Activated CD4-positive, alpha-beta memory T cell treated with anti-CD3 and anti-CD28 coated beads for 36 hours (primary cell): ENCODE measurements at regions not wholly inside any gene's neighbourhood (a gene's known extent, or its start where the extent isn't known, plus 50 kb on each side); places are given as distances from the start of the nearest gene placed in this dataset.
A peak's percentile ranks its signal among the peaks of the same experiment; 100 is the strongest.
"Not testable (repeated sequence)": the region's sequence is repeated elsewhere in the genome, so short reads cannot be mapped to it uniquely, and the experiment has no call there.

Source experiments
- CTCF ChIA-PET: fragments of 350-600 bp; sonication (Branson Sonifier 250); formaldehyde crosslinking; loops from one replicate; lab custom pipeline; 2021; ENCODE audit warnings: antibody characterized with exemption, inconsistent platforms; lab: Charles Lee
- POLR2A ChIA-PET: fragments of 350-600 bp; sonication (Branson Sonifier 250); formaldehyde crosslinking; loops from one replicate; lab custom pipeline; 2021; ENCODE audit warnings: antibody characterized with exemption; lab: Charles Lee
- DNase-seq: peaks from one replicate; pipeline ENCODE4 v3.0.0-alpha.2; 2020
- H3K27ac Mint-ChIP-seq: one replicate; pipeline ENCODE4 v1.8.0; 2021; ENCODE audit warnings: mixed read lengths
- H3K27me3 Mint-ChIP-seq: one replicate; pipeline ENCODE4 v1.8.0; 2021; ENCODE audit warnings: mixed read lengths
- H3K36me3 Mint-ChIP-seq: one replicate; pipeline ENCODE4 v1.8.0; 2021; ENCODE audit warnings: mixed read lengths
- H3K4me1 Mint-ChIP-seq: one replicate; pipeline ENCODE4 v1.8.0; 2021; ENCODE audit warnings: low read depth, mixed read lengths
- H3K4me3 Mint-ChIP-seq: one replicate; pipeline ENCODE4 v1.8.0; 2021; ENCODE audit warnings: mild to moderate bottlenecking, mixed read lengths
- H3K9me3 Mint-ChIP-seq: one replicate; pipeline ENCODE4 v1.8.0; 2021; ENCODE audit warnings: mixed read lengths
- intact Hi-C: fragments of 100-400 bp; cut with micrococcal nuclease; formaldehyde crosslinking; loops from one replicate; pipeline ENCODE4 v1.15.1; 2023

DNA sequence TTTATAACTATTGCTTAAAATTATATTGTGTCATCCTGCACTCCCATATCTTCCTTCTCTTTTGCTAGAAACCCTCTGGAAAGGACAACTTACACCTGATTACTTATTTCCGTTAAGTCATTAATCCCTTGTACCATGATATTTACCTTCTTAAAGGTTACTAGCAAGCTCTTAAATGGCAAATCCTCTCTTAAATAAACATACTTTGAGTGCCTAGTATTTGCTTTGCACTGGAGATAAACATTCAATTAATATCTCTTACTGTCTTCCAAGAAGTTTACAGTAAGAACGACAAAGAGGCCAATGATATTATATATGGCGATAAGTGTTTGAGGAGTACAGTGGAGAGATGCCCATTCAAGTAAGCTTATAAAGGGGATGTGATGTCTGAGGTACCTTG lies 278.3 kb downstream of the HGF start:
- ChIA-PET CTCF (interaction anchor here (2.0 kb wide), 1 partner anchor 8 kb away, joined by 5 read pairs; no protein-coding TSS in a partner anchor), POLR2A (no interaction called here)
- H3K36me3 Mint-ChIP-seq = no peaks in the 10 kb centered on the region
- H3K4me3 Mint-ChIP-seq = no peak overlapping the region
- no peak for DNase-seq
- H3K27me3 Mint-ChIP-seq = no peaks in the 10 kb centered on the region
- intact Hi-C loops = no loop called here
- H3K4me1 Mint-ChIP-seq = no peaks in the 10 kb centered on the region
- H3K27ac Mint-ChIP-seq = no peak overlapping the region
- no peaks in the 10 kb centered on the region for H3K9me3 Mint-ChIP-seq

DNA sequence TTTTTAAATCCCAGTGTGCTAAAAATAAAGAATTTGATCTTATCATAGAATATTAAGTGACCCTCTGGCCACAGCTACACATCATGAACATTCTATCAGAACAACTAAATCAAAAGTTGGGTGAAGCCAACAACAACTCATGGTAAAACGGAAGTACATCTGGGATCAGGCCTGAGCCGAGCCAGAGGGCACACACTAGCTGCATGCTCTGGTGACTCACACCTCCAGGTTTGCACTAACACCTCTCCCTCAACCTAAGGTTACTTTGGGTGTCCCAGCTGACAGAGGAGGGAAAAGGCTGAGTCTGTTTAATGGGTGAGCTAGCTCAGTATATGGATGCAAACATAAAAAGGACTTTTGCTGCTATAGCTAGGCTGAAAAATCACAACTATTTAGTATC lies 281.6 kb downstream of the HGF start:
- CTCF ChIA-PET = no interaction called here
- no peaks in the 10 kb centered on the region for H3K9me3 Mint-ChIP-seq
- no peak for DNase-seq
- intact Hi-C loops = no loop called here
- H3K4me1 Mint-ChIP-seq = no peaks in the 10 kb centered on the region
- no peaks in the 10 kb centered on the region for H3K36me3 Mint-ChIP-seq
- POLR2A ChIA-PET = no interaction called here
- no peak overlapping the region for H3K27ac Mint-ChIP-seq
- no peak overlapping the region for H3K4me3 Mint-ChIP-seq
- H3K27me3 Mint-ChIP-seq = no peaks in the 10 kb centered on the region

DNA sequence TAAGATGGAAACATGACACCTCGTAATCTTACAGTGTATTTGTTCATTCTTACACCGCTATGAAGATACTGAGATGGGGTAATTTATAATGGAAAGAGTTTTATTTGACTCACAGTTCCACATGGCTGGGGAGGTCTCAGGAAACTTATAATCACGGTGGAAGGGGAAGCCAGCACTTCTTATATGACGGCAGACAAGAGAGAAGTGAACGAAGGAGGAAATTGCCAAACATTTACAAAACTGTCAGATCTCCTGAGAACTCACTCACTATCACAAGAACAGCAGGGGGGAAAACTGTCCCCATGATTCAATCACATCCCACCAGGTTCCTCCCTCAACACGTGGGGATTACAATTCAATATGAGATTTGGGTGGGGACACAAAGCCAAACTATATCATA lies 282.3 kb downstream of the HGF start:
- POLR2A ChIA-PET = no interaction called here
- no peaks in the 10 kb centered on the region for H3K9me3 Mint-ChIP-seq
- intact Hi-C loops = no loop called here

DNA sequence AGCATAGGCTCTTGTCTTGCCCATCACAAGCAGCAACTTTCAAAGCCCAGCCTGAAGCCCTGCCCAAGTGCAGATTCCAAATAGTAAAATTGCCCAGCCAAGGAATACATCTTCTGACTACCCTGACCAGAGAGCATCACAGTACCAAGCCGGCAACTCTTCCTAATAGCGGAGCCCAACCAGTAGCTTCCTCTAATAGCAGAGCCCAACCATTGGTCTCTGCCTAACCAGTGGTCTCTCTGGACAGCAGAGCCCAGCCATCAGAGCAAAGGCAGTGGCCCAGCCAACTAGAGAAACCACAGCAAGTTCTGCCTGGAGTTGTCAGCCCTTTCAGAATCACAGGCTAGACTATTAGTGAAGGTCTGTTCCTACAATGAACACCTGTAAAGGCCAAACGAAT lies 285.6 kb downstream of the HGF start:
- ChIA-PET POLR2A (no interaction called here), CTCF (interaction anchor here (2.0 kb wide), 1 partner anchor 8 kb away, joined by 5 read pairs; no protein-coding TSS in a partner anchor)
- H3K4me1 Mint-ChIP-seq = no peaks in the 10 kb centered on the region
- no peaks in the 10 kb centered on the region for H3K27me3 Mint-ChIP-seq
- no peaks in the 10 kb centered on the region for H3K9me3 Mint-ChIP-seq
- no peaks in the 10 kb centered on the region for H3K36me3 Mint-ChIP-seq
- no peak overlapping the region for H3K27ac Mint-ChIP-seq
- intact Hi-C loops = no loop called here
- H3K4me3 Mint-ChIP-seq = no peak overlapping the region
- no peak for DNase-seq

More for the DNA sequence above, 282.3 kb downstream of the HGF start:
- H3K27ac Mint-ChIP-seq = no peak overlapping the region
- H3K27me3 Mint-ChIP-seq = no peaks in the 10 kb centered on the region
- DNase-seq = no peak
- no peaks in the 10 kb centered on the region for H3K36me3 Mint-ChIP-seq
- no peaks in the 10 kb centered on the region for H3K4me1 Mint-ChIP-seq
- CTCF ChIA-PET = no interaction called here
- H3K4me3 Mint-ChIP-seq = no peak overlapping the region

DNA sequence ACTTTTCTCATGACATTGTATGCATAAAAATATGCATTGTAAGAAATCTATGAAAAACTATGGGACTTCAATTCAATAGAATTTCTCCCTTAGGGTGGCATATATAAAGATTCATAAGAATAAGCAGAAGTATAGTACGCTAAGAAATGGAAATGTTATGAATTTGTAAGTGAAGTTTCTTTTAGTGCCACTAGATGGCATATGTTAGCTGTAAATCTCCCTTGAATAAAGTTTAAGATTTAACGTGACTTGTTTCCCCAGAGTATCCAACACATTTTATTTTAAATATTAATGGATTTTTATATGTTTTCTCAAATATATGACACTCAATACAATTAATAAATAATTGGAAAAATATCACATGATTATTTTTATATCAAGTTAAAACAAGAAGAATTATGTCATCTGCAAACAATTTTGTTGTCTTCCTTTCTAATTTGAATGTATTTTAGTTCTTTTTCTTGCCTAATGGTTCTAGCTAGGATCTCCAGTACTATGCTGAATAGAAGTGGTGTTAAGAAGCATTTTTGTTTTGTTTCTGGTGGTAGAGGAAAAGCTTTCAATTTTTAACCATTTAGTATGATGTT lies 287.2 kb downstream of the HGF start:
- DNase-seq = no peak
- CTCF ChIA-PET = interaction anchor here (0.8 to 2.0 kb wide), 5 partner anchors 10 to 1122 kb away, joined by 3 to 6 read pairs (median 3); no protein-coding TSS in a partner anchor
- POLR2A ChIA-PET = no interaction called here
- Mint-ChIP-seq H3K4me3 (no peak overlapping the region), H3K27me3 (no peaks in the 10 kb centered on the region), H3K9me3 (no peaks in the 10 kb centered on the region), H3K36me3 (no peaks in the 10 kb centered on the region), H3K4me1 (no peaks in the 10 kb centered on the region), H3K27ac (no peak overlapping the region)
- intact Hi-C loops = loop anchor here (2.0 kb wide), 2 partner anchors 1092 to 1244 kb away; no protein-coding TSS in a partner anchor

DNA sequence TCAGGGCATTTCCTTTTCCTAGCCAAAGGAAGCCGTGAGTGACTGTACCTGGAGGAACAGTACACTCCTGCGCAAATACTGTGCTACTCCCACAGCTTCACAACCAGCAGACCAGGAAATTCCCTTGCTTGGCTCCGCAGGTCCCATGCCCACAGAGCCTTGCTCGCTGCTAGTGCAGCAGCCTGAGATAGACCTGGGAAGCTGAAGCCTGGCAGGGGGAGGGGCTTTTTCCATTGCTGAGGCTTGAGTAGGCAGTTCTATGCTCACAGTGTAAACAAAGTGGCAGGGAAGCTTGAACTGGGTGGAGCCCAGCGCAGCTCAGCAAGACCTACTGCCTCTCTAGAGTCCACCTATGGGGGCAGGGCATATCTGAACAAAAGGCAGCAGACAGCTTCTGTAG lies 291.2 kb downstream of the HGF start:
- Mint-ChIP-seq H3K4me3 (no peak overlapping the region), H3K27ac (no peak overlapping the region), H3K4me1 (no peaks in the 10 kb centered on the region), H3K27me3 (no peaks in the 10 kb centered on the region), H3K36me3 (no peaks in the 10 kb centered on the region), H3K9me3 (no peaks in the 10 kb centered on the region)
- intact Hi-C loops = no loop called here
- ChIA-PET POLR2A (no interaction called here), CTCF (no interaction called here)
- no peak for DNase-seq

DNA sequence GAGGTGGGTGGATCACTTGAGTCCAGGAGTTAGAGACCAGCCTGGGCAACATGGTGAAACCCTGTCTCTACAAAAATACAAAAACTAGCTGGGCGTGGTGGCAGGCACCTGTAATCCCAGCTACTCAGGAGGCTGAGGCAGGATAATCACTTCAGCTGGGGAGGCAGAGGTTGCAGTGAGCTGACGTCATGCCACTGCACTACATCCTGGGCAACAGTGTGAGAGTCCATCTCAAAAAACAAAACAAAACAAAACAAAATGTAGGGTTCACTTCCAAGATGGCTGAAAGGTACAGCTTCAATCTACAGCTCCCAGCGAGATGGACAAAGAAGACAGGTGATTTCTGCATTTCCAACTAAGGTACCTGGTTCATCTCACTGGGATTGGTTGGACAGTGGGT lies 291.6 kb downstream of the HGF start:
- H3K27me3 Mint-ChIP-seq, H3K36me3 Mint-ChIP-seq, DNase-seq, H3K9me3 Mint-ChIP-seq, H3K4me3 Mint-ChIP-seq, POLR2A ChIA-PET, CTCF ChIA-PET, H3K4me1 Mint-ChIP-seq, intact Hi-C loops, H3K27ac Mint-ChIP-seq: not testable (repeated sequence)

DNA sequence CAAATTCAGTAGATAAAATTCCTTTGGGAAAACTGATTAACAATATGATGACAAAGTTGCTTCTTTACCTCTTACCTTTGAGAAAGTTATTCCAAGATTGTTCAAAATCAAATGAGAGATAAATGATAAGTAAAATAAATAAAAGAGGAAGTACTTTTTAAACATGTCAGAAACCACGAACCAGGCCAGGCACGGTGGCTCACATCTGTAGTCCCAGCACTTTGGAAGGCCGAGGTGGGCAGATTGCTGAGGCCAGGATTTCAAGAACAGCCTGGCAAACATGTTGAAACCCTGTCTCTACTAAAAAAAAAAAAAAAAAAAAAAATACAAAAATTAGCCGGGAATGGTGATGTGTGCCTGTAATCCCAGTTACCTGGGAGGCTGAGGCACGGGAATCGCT lies 296.6 kb downstream of the HGF start:
- H3K27ac Mint-ChIP-seq = no peak overlapping the region
- H3K4me1 Mint-ChIP-seq = no peaks in the 10 kb centered on the region
- ChIA-PET CTCF (no interaction called here), POLR2A (no interaction called here)
- H3K36me3 Mint-ChIP-seq = no peaks in the 10 kb centered on the region
- intact Hi-C loops = no loop called here
- DNase-seq = no peak
- no peak overlapping the region for H3K4me3 Mint-ChIP-seq
- H3K9me3 Mint-ChIP-seq = no peaks in the 10 kb centered on the region
- no peaks in the 10 kb centered on the region for H3K27me3 Mint-ChIP-seq

DNA sequence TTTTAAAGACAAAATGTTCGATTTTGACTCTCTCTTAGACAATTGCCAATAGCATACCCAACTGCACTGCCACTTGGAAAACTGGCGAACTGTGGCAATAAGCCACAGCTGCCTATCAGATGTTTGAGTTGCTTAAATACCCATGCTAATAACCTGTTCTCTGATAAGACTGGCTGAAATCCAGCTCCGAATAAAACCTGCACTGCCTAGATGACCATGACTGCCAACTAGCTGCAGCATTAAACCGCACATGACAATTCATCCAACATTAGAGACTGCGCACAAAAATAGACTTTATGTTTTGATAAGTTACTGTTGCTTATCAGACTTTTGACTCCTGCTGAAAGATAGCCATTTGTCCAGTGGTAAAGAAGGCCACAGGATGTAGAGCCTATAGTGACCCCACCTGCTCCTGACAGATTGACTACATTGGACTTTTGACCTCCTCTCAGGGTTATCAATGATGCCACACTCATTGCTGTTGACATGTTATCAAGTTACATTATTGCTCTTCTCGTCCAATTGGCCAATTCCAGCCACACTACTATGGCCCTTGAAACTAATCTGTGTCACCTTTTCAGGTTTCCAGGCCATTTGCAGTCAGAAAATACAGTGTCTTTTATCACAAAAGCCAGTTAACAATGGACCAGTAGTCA lies 299.0 kb downstream of the HGF start:
- Mint-ChIP-seq H3K27ac (no peak overlapping the region), H3K9me3 (no peaks in the 10 kb centered on the region), H3K4me3 (no peak overlapping the region), H3K4me1 (no peaks in the 10 kb centered on the region), H3K27me3 (no peaks in the 10 kb centered on the region), H3K36me3 (no peaks in the 10 kb centered on the region)
- intact Hi-C loops = loop anchor here (1.0 kb wide), 1 partner anchor 772 kb away; no protein-coding TSS in a partner anchor
- CTCF ChIA-PET = interaction anchor here (1.1 to 1.4 kb wide), 2 partner anchors 12 to 773 kb away, joined by 3 to 8 read pairs; no protein-coding TSS in a partner anchor
- DNase-seq = no peak
- POLR2A ChIA-PET = no interaction called here

DNA sequence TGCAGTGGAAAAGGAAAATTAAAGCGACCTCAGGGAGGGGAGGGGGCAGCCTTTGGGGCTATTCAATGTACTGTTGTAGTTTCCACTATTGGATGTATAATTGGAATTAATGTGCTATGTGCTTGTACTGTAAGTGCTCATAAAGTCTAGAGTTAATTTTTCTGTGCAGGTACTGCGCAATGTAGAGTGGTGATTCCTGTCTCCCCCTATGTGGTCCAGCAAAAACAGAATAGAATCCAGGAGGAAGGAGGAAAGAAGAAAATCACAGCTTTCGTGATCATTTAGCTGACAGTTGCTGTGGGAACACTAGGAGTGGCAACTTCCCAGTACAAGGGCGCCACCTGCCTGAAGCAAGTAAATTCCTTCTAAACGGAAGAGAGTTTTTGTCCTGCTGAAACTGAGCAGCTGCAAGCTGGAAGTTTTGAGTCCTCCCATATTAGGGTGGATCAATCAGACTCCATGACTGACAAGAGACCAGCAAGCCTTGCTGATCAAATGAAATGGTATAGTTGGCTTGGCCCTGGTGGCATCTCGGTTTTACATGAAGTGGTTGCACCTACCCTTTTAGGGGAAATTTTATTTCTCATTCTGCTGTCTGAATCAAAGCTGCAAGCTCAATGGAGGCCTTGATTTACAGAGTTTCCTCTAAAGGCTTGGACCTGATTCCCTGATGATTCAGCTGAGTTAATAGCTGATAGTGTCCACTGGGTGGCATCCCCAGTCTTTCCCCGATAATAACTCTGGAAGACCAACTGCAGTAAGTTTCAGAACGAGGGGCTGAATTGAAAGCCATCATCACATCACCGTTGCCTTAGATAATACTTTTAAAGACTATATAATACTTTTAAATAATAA lies 299.8 kb downstream of the HGF start:
- no peaks in the 10 kb centered on the region for H3K9me3 Mint-ChIP-seq
- H3K4me1 Mint-ChIP-seq = no peaks in the 10 kb centered on the region
- H3K27me3 Mint-ChIP-seq = no peaks in the 10 kb centered on the region
- no peak overlapping the region for H3K4me3 Mint-ChIP-seq
- ChIA-PET CTCF (interaction anchor here (1.1 to 1.4 kb wide), 2 partner anchors 13 to 772 kb away, joined by 3 to 8 read pairs; no protein-coding TSS in a partner anchor), POLR2A (no interaction called here)
- intact Hi-C loops = loop anchor here (1.0 kb wide), 1 partner anchor 771 kb away; no protein-coding TSS in a partner anchor
- peak; percentile 29 for DNase-seq
- no peaks in the 10 kb centered on the region for H3K36me3 Mint-ChIP-seq
- H3K27ac Mint-ChIP-seq = no peak overlapping the region

DNA sequence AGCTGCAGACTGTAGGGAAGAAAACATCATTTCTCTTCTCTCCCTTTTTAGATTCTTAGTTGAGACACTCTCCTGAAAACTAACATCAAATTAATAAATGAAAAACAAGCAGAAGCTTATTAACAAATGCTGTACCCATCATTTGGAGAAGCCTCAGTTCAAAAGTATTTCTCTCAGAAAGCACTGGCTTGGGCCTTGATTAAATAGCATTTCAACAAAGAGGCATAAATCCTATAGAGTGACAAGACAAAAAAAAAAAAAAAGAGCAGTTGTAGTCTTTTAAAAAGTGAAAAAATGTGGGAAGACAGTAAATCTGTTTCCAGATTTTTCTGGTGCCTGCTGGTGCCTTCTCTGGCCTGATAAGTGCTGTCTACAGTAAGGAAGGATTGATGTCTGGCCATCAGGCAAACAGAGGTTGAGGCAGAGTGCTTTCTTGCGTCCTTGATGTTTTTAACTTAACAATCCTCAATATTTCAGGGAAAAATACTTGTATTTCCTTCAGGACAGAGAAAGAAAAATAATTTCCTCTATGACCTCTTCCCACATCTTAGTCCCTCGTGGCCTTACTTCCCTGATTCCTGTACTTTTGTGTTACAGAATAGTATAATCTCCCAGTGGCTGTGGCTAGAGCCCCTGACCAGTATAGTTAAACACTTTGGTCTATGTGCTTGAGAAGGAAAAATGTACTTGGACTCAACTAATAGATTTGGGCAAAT lies 300.5 kb downstream of the HGF start:
- no peak for DNase-seq
- CTCF ChIA-PET = interaction anchor here (1.1 to 1.5 kb wide), 3 partner anchors 13 to 773 kb away, joined by 3 to 8 read pairs (median 3); no protein-coding TSS in a partner anchor
- Mint-ChIP-seq H3K4me3 (no peak overlapping the region), H3K4me1 (no peaks in the 10 kb centered on the region), H3K9me3 (no peaks in the 10 kb centered on the region), H3K27ac (no peak overlapping the region), H3K36me3 (no peaks in the 10 kb centered on the region), H3K27me3 (no peaks in the 10 kb centered on the region)
- POLR2A ChIA-PET = no interaction called here
- intact Hi-C loops = no loop called here
